Osteoblast (primary cell): ENCODE measurements at regions not wholly inside any gene's neighbourhood (a gene's known extent, or its start where the extent isn't known, plus 50 kb on each side); places are given as distances from the start of the nearest gene placed in this dataset.

Experiments
- DNase-seq: peaks from one replicate; pipeline ENCODE4 v3.0.0; 2011; ENCODE audit warnings: low spot score, mixed read lengths; ENCODE audit not compliant: insufficient read length; ENCODE audit errors: missing footprints
- H2AFZ ChIP-seq: 2 replicates; pipeline ENCODE4 v1.6.0; 2011; ENCODE audit warnings: mild to moderate bottlenecking, low read length
- H3K27ac ChIP-seq: 2 replicates; pipeline ENCODE4 v1.5.1; 2011; ENCODE audit warnings: mild to moderate bottlenecking, low read depth, low read length, moderate library complexity
- H3K27me3 ChIP-seq: 2 replicates; pipeline ENCODE4 v1.6.0; 2012; ENCODE audit warnings: mild to moderate bottlenecking, control low read depth, inconsistent platforms, low read length, moderate library complexity; ENCODE audit not compliant: insufficient read depth
- H3K36me3 ChIP-seq: 2 replicates; pipeline ENCODE4 v1.5.1; 2011; ENCODE audit warnings: mild to moderate bottlenecking, low read length, control low read depth, moderate library complexity; ENCODE audit not compliant: insufficient read depth
- H3K4me1 ChIP-seq: 2 replicates; pipeline ENCODE4 v1.5.1; 2011; ENCODE audit warnings: mild to moderate bottlenecking, low read length, control low read depth, moderate library complexity; ENCODE audit not compliant: insufficient read depth
- H3K4me2 ChIP-seq: 2 replicates; pipeline ENCODE4 v1.6.0; 2011; ENCODE audit warnings: mild to moderate bottlenecking, low read length; ENCODE audit not compliant: insufficient read depth
- H3K4me3 ChIP-seq: fragments of 200-600 bp; sonication (generic); 3 replicates; pipeline ENCODE4 v1.5.1; 2012; ENCODE audit warnings: mild to moderate bottlenecking, low read length, inconsistent platforms; ENCODE audit not compliant: insufficient read depth
- H3K79me2 ChIP-seq: 2 replicates; pipeline ENCODE4 v1.6.0; 2012; ENCODE audit warnings: mild to moderate bottlenecking, low read length, control low read depth, inconsistent platforms; ENCODE audit not compliant: insufficient read depth
- H3K9me3 ChIP-seq: 2 replicates; pipeline ENCODE4 v1.5.1; 2011; ENCODE audit warnings: low read depth, low read length, control low read depth
- H4K20me1 ChIP-seq: 2 replicates; pipeline ENCODE4 v1.6.0; 2012; ENCODE audit warnings: mild to moderate bottlenecking, low read length, control low read depth; ENCODE audit not compliant: insufficient read depth
- TF ChIP-seq, protein P1 (sequence below): IDR thresholded peaks from 2 replicates; pipeline ENCODE4 v1.5.1; 2011; ENCODE audit warnings: mild to moderate bottlenecking, low read depth, low read length, moderate library complexity; ENCODE audit errors: extremely low read depth

- Histone ChIP-seq H3K9me3 (no peaks in the 10 kb centered on the region), H3K4me1 (no peaks in the 10 kb centered on the region), H3K79me2 (no peaks in the 10 kb centered on the region), H4K20me1 (no peaks in the 10 kb centered on the region), H2AFZ (no peak overlapping the region), H3K4me2 (no peak overlapping the region), H3K27me3 (peaks cover 7% of the 10 kb centered on the region), H3K36me3 (no peaks in the 10 kb centered on the region), H3K27ac (no peak overlapping the region), H3K4me3 (no peak overlapping the region)
- peak; percentile 74 for DNase-seq
- TF ChIP-seq, protein P1, sequence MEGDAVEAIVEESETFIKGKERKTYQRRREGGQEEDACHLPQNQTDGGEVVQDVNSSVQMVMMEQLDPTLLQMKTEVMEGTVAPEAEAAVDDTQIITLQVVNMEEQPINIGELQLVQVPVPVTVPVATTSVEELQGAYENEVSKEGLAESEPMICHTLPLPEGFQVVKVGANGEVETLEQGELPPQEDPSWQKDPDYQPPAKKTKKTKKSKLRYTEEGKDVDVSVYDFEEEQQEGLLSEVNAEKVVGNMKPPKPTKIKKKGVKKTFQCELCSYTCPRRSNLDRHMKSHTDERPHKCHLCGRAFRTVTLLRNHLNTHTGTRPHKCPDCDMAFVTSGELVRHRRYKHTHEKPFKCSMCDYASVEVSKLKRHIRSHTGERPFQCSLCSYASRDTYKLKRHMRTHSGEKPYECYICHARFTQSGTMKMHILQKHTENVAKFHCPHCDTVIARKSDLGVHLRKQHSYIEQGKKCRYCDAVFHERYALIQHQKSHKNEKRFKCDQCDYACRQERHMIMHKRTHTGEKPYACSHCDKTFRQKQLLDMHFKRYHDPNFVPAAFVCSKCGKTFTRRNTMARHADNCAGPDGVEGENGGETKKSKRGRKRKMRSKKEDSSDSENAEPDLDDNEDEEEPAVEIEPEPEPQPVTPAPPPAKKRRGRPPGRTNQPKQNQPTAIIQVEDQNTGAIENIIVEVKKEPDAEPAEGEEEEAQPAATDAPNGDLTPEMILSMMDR: no peak
Measured at GRCh38 chr12:25852792-25853191, 105.7 kb upstream of the RASSF8 start.

DNA sequence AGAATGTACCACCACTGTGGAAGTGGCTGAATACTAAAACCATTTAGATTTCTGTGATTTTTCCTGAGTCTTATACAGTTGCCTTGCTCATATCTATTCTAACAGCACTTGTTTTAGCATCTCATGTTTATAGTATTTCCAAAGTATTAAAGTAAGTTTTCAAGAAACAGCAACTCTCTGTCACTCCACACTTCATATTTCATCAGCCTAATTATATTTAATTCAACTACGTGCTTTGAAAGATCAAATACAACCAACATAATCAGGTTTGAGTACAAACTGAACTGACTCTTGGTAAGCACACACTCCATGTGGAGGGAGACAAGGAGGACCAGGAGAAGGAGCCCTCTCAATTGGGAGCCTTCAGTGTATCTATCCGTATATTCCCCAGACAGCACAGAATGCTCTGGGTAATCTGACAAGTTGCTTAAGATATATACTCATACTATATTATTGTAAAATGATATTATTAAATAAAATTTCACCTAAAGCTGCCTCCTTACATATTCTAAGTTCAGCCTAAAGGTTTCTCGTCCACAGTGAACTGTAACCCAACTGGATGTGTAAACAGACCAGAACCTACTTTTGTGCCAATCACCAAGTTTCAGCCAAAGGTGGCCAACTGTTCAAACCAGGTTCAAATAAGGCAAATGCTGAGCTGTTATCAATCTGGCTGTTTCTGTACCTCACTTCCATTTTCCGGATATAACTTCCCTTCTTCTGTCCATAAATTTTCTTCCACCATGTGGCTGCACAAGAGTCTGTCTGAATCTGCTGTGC, 105.0 kb upstream of the RASSF8 start:
- no peak for DNase-seq
- Histone ChIP-seq H2AFZ (no peak overlapping the region), H3K4me3 (no peak overlapping the region), H3K4me2 (no peak overlapping the region), H3K27me3 (peaks cover 9% of the 10 kb centered on the region), H4K20me1 (no peaks in the 10 kb centered on the region), H3K79me2 (no peaks in the 10 kb centered on the region), H3K4me1 (no peaks in the 10 kb centered on the region), H3K9me3 (no peaks in the 10 kb centered on the region), H3K36me3 (no peaks in the 10 kb centered on the region), H3K27ac (no peak overlapping the region)
- TF ChIP-seq, protein P1: no peak

DNA sequence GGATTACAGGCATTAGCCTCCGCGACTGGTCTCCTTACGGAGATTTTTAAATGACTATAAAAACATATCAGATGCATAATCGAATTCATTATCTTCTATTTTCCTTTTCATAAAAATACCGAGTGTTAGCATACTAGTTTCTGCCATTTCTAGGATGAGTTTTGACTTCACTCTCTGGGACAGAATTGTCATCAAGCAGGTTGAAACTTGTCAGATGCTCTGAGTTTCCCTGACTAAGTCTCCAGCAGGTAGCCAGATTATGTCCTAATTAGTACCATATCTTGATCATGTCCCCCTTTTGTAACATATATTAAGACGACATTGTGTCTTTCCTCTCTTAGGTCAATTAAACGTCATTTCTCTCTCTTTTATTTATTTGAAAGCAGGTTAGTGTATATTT, 103.5 kb upstream of the RASSF8 start:
- Histone ChIP-seq H3K79me2 (no peaks in the 10 kb centered on the region), H3K4me3 (no peak overlapping the region)
- DNase-seq: no peak

GRCh38 chr12:25855716-25856115, 102.8 kb upstream of the RASSF8 start:
- Histone ChIP-seq H2AFZ (peak overlapping the region; percentile 18), H3K4me2 (no peak overlapping the region), H3K9me3 (no peaks in the 10 kb centered on the region), H4K20me1 (no peaks in the 10 kb centered on the region), H3K36me3 (no peaks in the 10 kb centered on the region), H3K27ac (no peak overlapping the region), H3K27me3 (peaks cover 12% of the 10 kb centered on the region), H3K79me2 (no peaks in the 10 kb centered on the region), H3K4me1 (no peaks in the 10 kb centered on the region), H3K4me3 (no peak overlapping the region)
- TF ChIP-seq, protein P1: no peak
- DNase-seq: no peak

More for the DNA sequence above, 103.5 kb upstream of the RASSF8 start:
- Histone ChIP-seq H3K27ac (no peak overlapping the region), H4K20me1 (no peaks in the 10 kb centered on the region), H2AFZ (no peak overlapping the region), H3K9me3 (no peaks in the 10 kb centered on the region), H3K27me3 (peaks cover 7% of the 10 kb centered on the region), H3K4me1 (no peaks in the 10 kb centered on the region), H3K4me2 (no peak overlapping the region), H3K36me3 (no peaks in the 10 kb centered on the region)
- TF ChIP-seq, protein P1: no peak
